ENCODE measurements at regions not wholly inside any gene's neighbourhood (a gene's known extent, or its start where the extent isn't known, plus 50 kb on each side); places are given as distances from the start of the nearest gene placed in this dataset.
"Not testable (repeated sequence)": the region's sequence is repeated elsewhere in the genome, so short reads cannot be mapped to it uniquely, and the experiment has no call there.

GRCh38 chr11:42434911-42435310 lies 876.9 kb upstream of the API5 start:
- not testable (repeated sequence) for H3K14ac ChIP-seq (ENCODE audit: low read length in 2 of 2); H3K4me1 ChIP-seq (ENCODE audit: control insufficient read depth, insufficient read depth, low read depth, low read length); H2BK120ac ChIP-seq (ENCODE audit: low read depth, low read length); H2BK15ac ChIP-seq (ENCODE audit: low read depth, poor library complexity, severe bottlenecking); H3K79me1 ChIP-seq (replicated peaks; ENCODE audit: low read length, poor library complexity, severe bottlenecking); H2AFZ ChIP-seq (ENCODE audit: low read depth, low read length); H3K9ac ChIP-seq (ENCODE audit: low read length); H3K4ac ChIP-seq (ENCODE audit: low read depth in 1 of 2, low read length in 2 of 2); H3K36me3 ChIP-seq (ENCODE audit: control insufficient read depth in 1 of 2, insufficient read depth in 2 of 2, low read depth in 1 of 2, low read length in 2 of 2); H3K27ac ChIP-seq (ENCODE audit: low read length, poor library complexity, severe bottlenecking); DNase-seq; H2BK12ac ChIP-seq (ENCODE audit: low read length in 2 of 2); H3K9me3 ChIP-seq (ENCODE audit: control insufficient read depth, low read length); H3K18ac ChIP-seq (ENCODE audit: low read depth in 1 of 2, low read length in 2 of 2); H3K27me3 ChIP-seq (ENCODE audit: control insufficient read depth in 1 of 2, insufficient read depth in 1 of 2, low read length in 2 of 2); H2BK5ac ChIP-seq (ENCODE audit: low read depth, low read length, poor library complexity, severe bottlenecking); H4K8ac ChIP-seq (ENCODE audit: low read length); H4K91ac ChIP-seq (ENCODE audit: low read length); H3K23ac ChIP-seq (ENCODE audit: low read length in 2 of 2); H2AK5ac ChIP-seq (ENCODE audit: low read length, severe bottlenecking); H3K4me3 ChIP-seq (ENCODE audit: insufficient read depth in 1 of 2, low read depth in 1 of 2, low read length in 2 of 2); H3K4me2 ChIP-seq (ENCODE audit: low read length, poor library complexity, severe bottlenecking)
- 93% methylated on average over 20 of the region's 25 CpGs for WGBS

- H4K91ac ChIP-seq (ENCODE audit: low read length) = no peak overlapping the region
- no peak overlapping the region for H2BK15ac ChIP-seq (ENCODE audit: low read depth, poor library complexity, severe bottlenecking)
- no peak overlapping the region for H2BK5ac ChIP-seq (ENCODE audit: low read depth, low read length, poor library complexity, severe bottlenecking)
- 61% methylated on average over 4 of the region's 4 CpGs for WGBS
- H3K4me1 ChIP-seq (ENCODE audit: control insufficient read depth, insufficient read depth, low read depth, low read length) = no peaks in the 10 kb centered on the region
- H4K8ac ChIP-seq (ENCODE audit: low read length) = no peak overlapping the region
- no peaks in the 10 kb centered on the region for H3K27me3 ChIP-seq (ENCODE audit: control insufficient read depth in 1 of 2, insufficient read depth in 1 of 2, low read length in 2 of 2)
- H2BK120ac ChIP-seq (ENCODE audit: low read depth, low read length) = no peak overlapping the region
- no peak overlapping the region for H3K14ac ChIP-seq (ENCODE audit: low read length in 2 of 2)
- no peak overlapping the region for H3K18ac ChIP-seq (ENCODE audit: low read depth in 1 of 2, low read length in 2 of 2)
- H2AK5ac ChIP-seq (ENCODE audit: low read length, severe bottlenecking) = no peak overlapping the region
- H3K4ac ChIP-seq (ENCODE audit: low read depth in 1 of 2, low read length in 2 of 2) = no peak overlapping the region
- DNase-seq = no peak
- H3K23ac ChIP-seq (ENCODE audit: low read length in 2 of 2) = no peak overlapping the region
- H3K9me3 ChIP-seq (ENCODE audit: control insufficient read depth, low read length) = peaks cover 14% of the 10 kb centered on the region
- H3K79me1 ChIP-seq (replicated peaks; ENCODE audit: low read length, poor library complexity, severe bottlenecking) = no peaks in the 10 kb centered on the region
- H3K36me3 ChIP-seq (ENCODE audit: control insufficient read depth in 1 of 2, insufficient read depth in 2 of 2, low read depth in 1 of 2, low read length in 2 of 2) = no peaks in the 10 kb centered on the region
- no peak overlapping the region for H3K27ac ChIP-seq (ENCODE audit: low read length, poor library complexity, severe bottlenecking)
- H2AFZ ChIP-seq (ENCODE audit: low read depth, low read length) = no peak overlapping the region
- H3K4me2 ChIP-seq (ENCODE audit: low read length, poor library complexity, severe bottlenecking) = no peak overlapping the region
- H3K9ac ChIP-seq (ENCODE audit: low read length) = no peak overlapping the region
- no peak overlapping the region for H3K4me3 ChIP-seq (ENCODE audit: insufficient read depth in 1 of 2, low read depth in 1 of 2, low read length in 2 of 2)
- H2BK12ac ChIP-seq (ENCODE audit: low read length in 2 of 2) = no peak overlapping the region
These were observed 867.4 kb upstream of the API5 start for GRCh38 chr11:42444406-42444805.

GRCh38 chr11:42462558-42463310 lies 849.1 kb upstream of the API5 start:
- Histone ChIP-seq H2BK5ac (ENCODE audit: low read depth, low read length, poor library complexity, severe bottlenecking) (no peak overlapping the region), H3K4me1 (ENCODE audit: control insufficient read depth, insufficient read depth, low read depth, low read length) (no peaks in the 10 kb centered on the region), H4K91ac (ENCODE audit: low read length) (no peak overlapping the region), H3K9ac (ENCODE audit: low read length) (no peak overlapping the region), H3K4me2 (ENCODE audit: low read length, poor library complexity, severe bottlenecking) (no peak overlapping the region), H2AK5ac (ENCODE audit: low read length, severe bottlenecking) (no peak overlapping the region), H3K27ac (ENCODE audit: low read length, poor library complexity, severe bottlenecking) (no peak overlapping the region), H3K4ac (ENCODE audit: low read depth in 1 of 2, low read length in 2 of 2) (no peak overlapping the region), H3K27me3 (ENCODE audit: control insufficient read depth in 1 of 2, insufficient read depth in 1 of 2, low read length in 2 of 2) (no peaks in the 10 kb centered on the region), H3K36me3 (ENCODE audit: control insufficient read depth in 1 of 2, insufficient read depth in 2 of 2, low read depth in 1 of 2, low read length in 2 of 2) (no peaks in the 10 kb centered on the region), H2BK12ac (ENCODE audit: low read length in 2 of 2) (no peak overlapping the region), H3K4me3 (ENCODE audit: insufficient read depth in 1 of 2, low read depth in 1 of 2, low read length in 2 of 2) (no peak overlapping the region), H3K79me1 (replicated peaks; ENCODE audit: low read length, poor library complexity, severe bottlenecking) (no peaks in the 10 kb centered on the region), H2BK15ac (ENCODE audit: low read depth, poor library complexity, severe bottlenecking) (no peak overlapping the region), H3K18ac (ENCODE audit: low read depth in 1 of 2, low read length in 2 of 2) (no peak overlapping the region), H3K9me3 (ENCODE audit: control insufficient read depth, low read length) (no peaks in the 10 kb centered on the region), H2AFZ (ENCODE audit: low read depth, low read length) (no peak overlapping the region), H3K23ac (ENCODE audit: low read length in 2 of 2) (no peak overlapping the region), H4K8ac (ENCODE audit: low read length) (no peak overlapping the region), H3K14ac (ENCODE audit: low read length in 2 of 2) (no peak overlapping the region), H2BK120ac (ENCODE audit: low read depth, low read length) (no peak overlapping the region)
- no peak for DNase-seq
- 52% methylated on average over 6 of the region's 8 CpGs for WGBS

- H2BK12ac ChIP-seq (ENCODE audit: low read length in 2 of 2) = no peak overlapping the region
- no peak overlapping the region for H2BK120ac ChIP-seq (ENCODE audit: low read depth, low read length)
- no peak overlapping the region for H2BK15ac ChIP-seq (ENCODE audit: low read depth, poor library complexity, severe bottlenecking)
- H3K27ac ChIP-seq (ENCODE audit: low read length, poor library complexity, severe bottlenecking) = no peak overlapping the region
- no peak for DNase-seq
- peaks cover 2% of the 10 kb centered on the region for H3K9me3 ChIP-seq (ENCODE audit: control insufficient read depth, low read length)
- H2AK5ac ChIP-seq (ENCODE audit: low read length, severe bottlenecking) = no peak overlapping the region
- no peak overlapping the region for H3K23ac ChIP-seq (ENCODE audit: low read length in 2 of 2)
- 69% methylated on average over 2 of the region's 2 CpGs for WGBS
- no peaks in the 10 kb centered on the region for H3K36me3 ChIP-seq (ENCODE audit: control insufficient read depth in 1 of 2, insufficient read depth in 2 of 2, low read depth in 1 of 2, low read length in 2 of 2)
- no peak overlapping the region for H2BK5ac ChIP-seq (ENCODE audit: low read depth, low read length, poor library complexity, severe bottlenecking)
- H2AFZ ChIP-seq (ENCODE audit: low read depth, low read length) = no peak overlapping the region
- H3K27me3 ChIP-seq (ENCODE audit: control insufficient read depth in 1 of 2, insufficient read depth in 1 of 2, low read length in 2 of 2) = no peaks in the 10 kb centered on the region
- H3K4me2 ChIP-seq (ENCODE audit: low read length, poor library complexity, severe bottlenecking) = no peak overlapping the region
- H3K79me1 ChIP-seq (replicated peaks; ENCODE audit: low read length, poor library complexity, severe bottlenecking) = no peaks in the 10 kb centered on the region
- no peak overlapping the region for H3K9ac ChIP-seq (ENCODE audit: low read length)
- no peak overlapping the region for H3K4ac ChIP-seq (ENCODE audit: low read depth in 1 of 2, low read length in 2 of 2)
- no peak overlapping the region for H3K4me3 ChIP-seq (ENCODE audit: insufficient read depth in 1 of 2, low read depth in 1 of 2, low read length in 2 of 2)
- no peak overlapping the region for H3K14ac ChIP-seq (ENCODE audit: low read length in 2 of 2)
- H4K8ac ChIP-seq (ENCODE audit: low read length) = no peak overlapping the region
- H3K4me1 ChIP-seq (ENCODE audit: control insufficient read depth, insufficient read depth, low read depth, low read length) = no peaks in the 10 kb centered on the region
- H4K91ac ChIP-seq (ENCODE audit: low read length) = no peak overlapping the region
- no peak overlapping the region for H3K18ac ChIP-seq (ENCODE audit: low read depth in 1 of 2, low read length in 2 of 2)
These were observed 846.2 kb upstream of the API5 start for GRCh38 chr11:42465623-42466022.

All from mesenchymal stem cell (in vitro differentiated cells and primary cell).